ENCODE measurements at regions not wholly inside any gene's neighbourhood (a gene's known extent, or its start where the extent isn't known, plus 50 kb on each side); places are given as distances from the start of the nearest gene placed in this dataset.

- H3K27me3 ChIP-seq: no peaks in the 10 kb centered on the region
- peaks cover 0 to 22% (median 7%) of the 10 kb centered on the region in 9 donors for H3K4me1 ChIP-seq
- ATAC-seq (no peak), DNase-seq (no peak)
- no peaks in the 10 kb centered on the region for H3K36me3 ChIP-seq
- intact Hi-C loops (cut with DNase I): no loop called here
- TF ChIP-seq CTCF (IDR thresholded peaks at IDR 0.05): no peak
- H3K9me3 ChIP-seq: no peaks in the 10 kb centered on the region
- 90 to 94% methylated on average over 2 of the region's 2 CpGs for WGBS, 2 donors
- H3K4me3 ChIP-seq: no peak overlapping the region
- H3K27ac ChIP-seq: no peak overlapping the region
Measured at GRCh38 chr17:15885770-15886169, 59.2 kb upstream of the ADORA2B start.

- H3K27me3 ChIP-seq: no peaks in the 10 kb centered on the region
- no peak for DNase-seq
- H3K4me1 ChIP-seq: peaks cover 0 to 24% (median 8%) of the 10 kb centered on the region in 9 donors
- no peak overlapping the region for H3K27ac ChIP-seq
- no peak overlapping the region for H3K4me3 ChIP-seq
- no peaks in the 10 kb centered on the region for H3K9me3 ChIP-seq
- WGBS, 2 donors: 82% methylated on average over 8 of the region's 8 CpGs; no CpG with 5 or more reads in 1 of the 2 donors
- TF ChIP-seq CTCF (IDR thresholded peaks at IDR 0.05): no peak
- intact Hi-C loops (cut with DNase I): no loop called here
- no peaks in the 10 kb centered on the region for H3K36me3 ChIP-seq
- ATAC-seq: no peak
Measured at GRCh38 chr17:15886221-15886620, 58.7 kb upstream of the ADORA2B start.

GRCh38 chr17:15886804-15887203 lies 58.1 kb upstream of the ADORA2B start:
- H3K4me3 ChIP-seq: no peak overlapping the region
- TF ChIP-seq CTCF (IDR thresholded peaks at IDR 0.05): no peak

DNA sequence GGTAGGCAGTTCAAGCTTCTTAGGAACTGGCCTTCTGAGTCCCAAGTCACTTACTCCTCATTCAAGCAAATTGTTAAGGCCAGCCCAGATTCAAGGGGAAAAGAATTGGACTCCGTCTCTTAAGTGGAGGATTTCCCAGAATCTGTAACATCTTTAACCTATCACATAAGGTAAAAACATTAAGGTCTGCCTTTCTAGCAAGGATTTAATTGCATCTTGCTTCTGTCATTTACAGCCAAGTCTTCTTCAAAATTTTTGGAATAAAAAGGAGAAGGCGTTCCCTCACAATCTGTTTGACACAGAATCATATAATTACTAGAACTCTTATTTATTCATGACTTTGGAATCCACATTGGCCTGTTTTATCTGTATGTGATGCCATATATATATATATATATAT lies 56.5 kb upstream of the ADORA2B start:
- intact Hi-C loops (cut with DNase I): no loop called here
- H3K4me3 ChIP-seq: no peak overlapping the region
- WGBS, 2 donors: 92% methylated on average over 2 of the region's 2 CpGs; no CpG with 5 or more reads in 1 of the 2 donors
- no peak for TF ChIP-seq CTCF (IDR thresholded peaks at IDR 0.05)
- no peaks in the 10 kb centered on the region for H3K9me3 ChIP-seq
- no peaks in the 10 kb centered on the region for H3K27me3 ChIP-seq
- no peak for DNase-seq
- H3K4me1 ChIP-seq: peaks cover 0 to 27% (median 14%) of the 10 kb centered on the region in 9 donors
- ATAC-seq: no peak
- no peak overlapping the region for H3K27ac ChIP-seq
- H3K36me3 ChIP-seq: no peaks in the 10 kb centered on the region

More at GRCh38 chr17:15886804-15887203, 58.1 kb upstream of the ADORA2B start:
- H3K36me3 ChIP-seq: no peaks in the 10 kb centered on the region
- ATAC-seq (no peak), DNase-seq (no peak)
- intact Hi-C loops (cut with DNase I): no loop called here
- peaks cover 0 to 24% (median 8%) of the 10 kb centered on the region in 9 donors for H3K4me1 ChIP-seq
- H3K27ac ChIP-seq: peak overlapping the region in 1 of 10 donors; percentile 1
- no peaks in the 10 kb centered on the region for H3K9me3 ChIP-seq
- WGBS, 2 donors: 65% methylated on average over 7 of the region's 7 CpGs; no CpG with 5 or more reads in 1 of the 2 donors
- no peaks in the 10 kb centered on the region for H3K27me3 ChIP-seq

Data from heart right ventricle (tissue), 16 donors.